GM18868 (cell line): ENCODE measurements at regions not wholly inside any gene's neighbourhood (a gene's known extent, or its start where the extent isn't known, plus 50 kb on each side); places are given as distances from the start of the nearest gene placed in this dataset.
"Not testable (repeated sequence)": the region's sequence is repeated elsewhere in the genome, so short reads cannot be mapped to it uniquely, and the experiment has no call there.

ENCODE experiments used
- ATAC-seq: cut with Tn5 transposase; IDR thresholded peaks from one replicate; pipeline ENCODE4 v1.9.1; 2021; ENCODE audit warnings: mild to moderate bottlenecking, moderate library complexity; ENCODE audit not compliant: unreplicated experiment

GRCh38 chr1:79188337-79188736, 181.8 kb upstream of the ADGRL4 start:
- no peak for ATAC-seq

GRCh38 chr1:79186260-79186659, 179.7 kb upstream of the ADGRL4 start:
- ATAC-seq: no peak

DNA sequence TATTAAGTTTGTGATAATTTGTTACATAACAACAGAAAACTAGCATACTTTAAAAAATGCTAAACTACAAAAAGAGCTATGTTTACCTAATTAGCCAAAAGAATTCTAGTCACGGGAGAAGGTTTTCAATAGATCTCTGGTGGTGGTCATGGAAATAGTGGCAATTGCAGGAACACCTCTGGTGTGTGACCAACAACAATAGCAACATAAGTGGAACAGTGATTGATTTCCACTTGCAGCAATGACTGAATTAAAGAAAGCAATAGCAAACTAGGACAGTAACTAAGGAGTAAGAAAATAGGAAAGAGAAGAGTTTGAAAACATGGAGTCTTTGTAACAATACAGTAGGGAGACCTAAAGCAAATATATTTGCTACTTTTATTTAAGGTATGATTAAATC, 171.3 kb upstream of the ADGRL4 start:
- no peak for ATAC-seq

- no peak for ATAC-seq
Measured at GRCh38 chr1:79161077-79161476, 154.5 kb upstream of the ADGRL4 start.

DNA sequence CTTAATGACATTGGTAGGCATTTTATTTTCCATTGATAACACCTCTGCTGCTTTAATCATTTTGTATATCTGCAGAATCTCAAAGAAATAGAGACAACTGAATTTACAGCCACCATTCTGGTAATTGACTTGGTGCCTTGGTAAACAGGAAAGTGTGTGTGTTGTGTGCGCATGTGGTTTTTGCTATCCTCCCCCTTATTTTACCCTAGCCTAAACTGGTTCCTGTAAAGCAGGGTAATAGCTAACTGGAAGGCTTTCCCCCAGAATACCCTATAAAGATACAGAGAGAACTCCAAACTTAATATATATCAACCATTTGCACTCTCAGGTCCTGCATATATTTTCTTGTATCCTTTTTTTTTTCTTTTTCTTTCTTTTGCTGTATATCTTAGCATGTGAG, 149.5 kb upstream of the ADGRL4 start:
- ATAC-seq: no peak

- ATAC-seq: no peak
Measured at GRCh38 chr1:79151006-79151796, 144.7 kb upstream of the ADGRL4 start.

- ATAC-seq: no peak
Measured at GRCh38 chr1:79150576-79150975, 144.0 kb upstream of the ADGRL4 start.

- not testable (repeated sequence) for ATAC-seq
Measured at GRCh38 chr1:79138227-79138626, 131.7 kb upstream of the ADGRL4 start.

GRCh38 chr1:79133774-79134364, 127.3 kb upstream of the ADGRL4 start:
- no peak for ATAC-seq

DNA sequence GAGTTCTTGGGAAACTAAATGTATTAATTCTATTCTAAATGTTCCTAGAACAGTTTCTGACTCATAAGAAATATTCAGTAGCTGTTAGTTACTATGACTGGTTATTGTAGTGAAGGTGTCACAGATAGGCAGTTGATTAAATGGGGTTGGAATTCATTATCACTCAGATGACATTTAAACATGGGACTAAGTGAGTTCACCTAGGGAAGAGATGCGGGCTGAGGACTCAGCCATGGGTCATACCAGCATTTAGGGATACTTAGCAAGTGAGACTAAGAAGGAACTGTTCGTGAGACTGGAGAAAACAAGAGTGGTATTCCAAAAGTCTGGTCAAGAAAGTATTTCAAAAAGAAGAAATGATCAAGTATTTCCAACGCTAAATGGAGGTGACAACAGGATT, 125.1 kb upstream of the ADGRL4 start:
- no peak for ATAC-seq

DNA sequence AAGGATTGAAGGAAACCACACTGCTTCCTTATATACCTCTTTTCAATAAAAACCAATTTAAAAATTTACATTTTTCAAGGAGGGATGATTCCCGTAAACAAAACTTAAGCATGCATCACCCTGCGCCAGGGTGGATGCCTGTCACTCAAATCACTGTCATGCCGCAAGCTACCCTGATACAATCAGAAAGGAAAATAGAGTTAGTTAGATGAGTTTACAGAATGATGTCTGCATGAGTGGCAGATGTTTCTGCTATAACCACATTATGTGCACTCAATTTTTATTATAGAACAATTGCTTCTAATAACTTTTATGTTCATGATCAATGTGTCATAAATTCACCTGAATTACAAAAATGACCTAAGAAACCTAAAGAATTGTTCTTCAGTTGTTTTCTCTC, 123.4 kb upstream of the ADGRL4 start:
- no peak for ATAC-seq

DNA sequence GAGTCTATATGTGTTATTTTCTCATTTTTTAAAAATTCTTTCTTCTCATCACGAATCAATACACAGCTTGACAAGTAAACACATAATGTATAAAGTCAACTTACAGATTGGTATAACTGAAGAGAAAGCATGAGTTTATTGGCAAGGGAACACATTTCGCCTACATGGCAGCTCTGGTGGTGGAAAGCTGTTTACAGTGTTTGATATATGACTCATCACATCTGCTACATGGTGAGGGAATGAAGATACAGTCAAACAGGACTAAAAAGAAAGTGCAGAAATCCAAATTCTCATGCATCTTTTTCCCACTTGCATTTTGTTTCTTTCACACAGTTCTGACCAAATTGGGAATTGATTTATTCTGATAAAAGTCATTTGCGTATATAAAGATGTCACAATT, 122.2 kb upstream of the ADGRL4 start:
- no peak for ATAC-seq

DNA sequence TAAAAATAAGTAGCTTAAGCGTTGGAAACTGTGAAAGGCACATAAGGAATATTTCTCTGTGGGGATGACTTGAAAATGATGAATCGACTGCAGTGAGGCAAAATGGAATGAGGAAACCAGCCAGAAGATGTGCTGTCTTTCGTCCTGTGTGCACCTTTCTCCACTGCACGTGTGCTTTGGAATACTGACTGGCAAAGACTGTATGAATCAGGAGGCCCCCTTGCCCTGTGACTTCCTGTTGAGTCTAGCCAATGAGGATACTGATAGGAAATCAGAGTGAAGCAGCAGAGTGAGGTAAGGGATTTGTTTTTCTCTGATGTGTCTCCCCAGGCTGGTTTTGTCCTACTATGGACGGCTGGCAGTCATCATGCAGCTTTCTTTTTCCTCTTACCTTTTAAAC, 118.2 kb upstream of the ADGRL4 start:
- ATAC-seq: no peak

DNA sequence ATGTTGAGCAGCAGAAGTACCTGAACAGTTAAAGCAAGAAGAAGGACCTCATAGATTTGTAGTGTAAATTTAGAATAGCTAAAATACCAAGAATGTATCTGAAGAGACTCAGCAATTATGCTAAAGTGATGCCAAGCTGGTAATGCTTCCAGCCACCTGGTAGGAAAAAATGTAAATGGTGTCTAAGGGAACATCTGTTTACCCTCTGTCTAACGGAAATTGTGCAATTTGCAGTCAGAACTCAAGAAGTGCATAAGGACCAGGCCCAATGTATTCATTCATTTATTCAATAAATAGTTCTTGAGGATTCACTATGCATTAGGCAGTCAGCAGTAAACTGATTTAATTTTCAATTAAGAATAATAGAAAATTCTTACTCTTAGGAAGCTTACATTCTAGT, 116.0 kb upstream of the ADGRL4 start:
- ATAC-seq: no peak

- ATAC-seq: no peak
Measured at GRCh38 chr1:79117376-79117775, 110.8 kb upstream of the ADGRL4 start.

- no peak for ATAC-seq
Measured at GRCh38 chr1:79113836-79114235, 107.3 kb upstream of the ADGRL4 start.

DNA sequence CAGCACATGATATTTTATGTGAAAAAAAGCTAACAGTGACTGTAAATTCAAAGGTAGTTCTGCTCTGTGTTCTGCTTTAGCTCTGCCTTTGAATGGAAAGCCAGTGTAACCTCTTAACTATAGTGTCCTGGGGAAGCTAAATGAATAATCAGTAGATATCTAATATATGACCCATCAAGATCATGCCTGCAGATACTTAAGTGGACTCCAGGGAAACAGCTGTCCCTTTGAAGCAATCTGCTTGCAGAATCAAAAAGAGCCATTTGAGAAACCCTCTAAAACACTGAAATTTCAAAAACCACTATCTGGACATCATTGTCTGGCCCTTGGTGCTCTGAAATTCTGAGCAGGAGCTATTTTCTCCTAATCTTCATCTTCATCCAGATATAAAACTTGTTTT, 104.2 kb upstream of the ADGRL4 start:
- no peak for ATAC-seq

- no peak for ATAC-seq
Measured at GRCh38 chr1:79109445-79109844, 102.9 kb upstream of the ADGRL4 start.

GRCh38 chr1:79105500-79105899, 99.0 kb upstream of the ADGRL4 start:
- no peak for ATAC-seq

- no peak for ATAC-seq
Measured at GRCh38 chr1:79104617-79105016, 98.1 kb upstream of the ADGRL4 start.

DNA sequence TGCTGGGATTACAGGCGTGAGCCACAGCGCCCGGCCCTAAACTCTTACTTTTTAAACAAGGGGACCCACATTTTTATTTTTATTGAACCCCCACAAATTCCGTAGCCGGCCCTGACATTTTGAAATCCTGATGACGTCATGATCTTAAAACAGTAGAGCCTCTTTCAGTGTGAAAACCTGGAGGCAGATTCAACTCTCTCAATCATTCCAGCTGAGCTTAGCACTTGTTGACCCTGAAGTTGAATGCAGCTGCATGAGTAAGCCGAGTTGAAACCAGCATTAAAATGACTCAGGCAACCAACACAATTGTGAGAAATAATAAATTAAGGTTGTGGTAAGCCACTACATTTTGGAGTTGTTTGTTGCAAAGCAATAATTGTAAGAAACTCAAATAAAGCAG, 93.9 kb upstream of the ADGRL4 start:
- no peak for ATAC-seq

- no peak for ATAC-seq
Measured at GRCh38 chr1:79090985-79091384, 84.5 kb upstream of the ADGRL4 start.

DNA sequence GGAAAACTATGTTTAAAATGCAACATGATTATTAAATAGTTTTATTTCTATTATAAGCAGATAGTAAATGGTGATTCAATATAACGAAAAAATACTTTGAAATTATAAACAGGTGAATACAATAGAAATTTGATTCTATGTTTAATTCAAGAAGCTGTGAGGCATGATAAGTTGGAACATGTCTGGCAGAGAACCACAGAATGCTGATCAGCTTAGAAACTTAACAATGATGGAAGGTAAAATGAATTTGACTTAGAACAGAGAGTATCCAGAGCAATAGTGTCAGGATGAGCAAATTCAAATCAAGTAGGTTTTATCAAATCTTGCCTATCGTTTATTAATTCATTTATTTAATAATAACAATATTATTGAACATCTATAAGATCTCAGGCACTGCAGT, 83.4 kb upstream of the ADGRL4 start:
- no peak for ATAC-seq
